PC-9 (cell line): ENCODE measurements at regions not wholly inside any gene's neighbourhood (a gene's known extent, or its start where the extent isn't known, plus 50 kb on each side); places are given as distances from the start of the nearest gene placed in this dataset.

ENCODE experiments used
- EZH2 ChIP-seq: fragments of 200-600 bp; sonication (generic); IDR thresholded peaks from 2 replicates; pipeline ENCODE4 v1.8.0; 2017; ENCODE audit warnings: antibody characterized with exemption, low read depth
- TF ChIP-seq, protein P1 (sequence below): fragments of 200-600 bp; sonication (generic); conservative IDR thresholded peaks from 2 replicates; pipeline ENCODE4 v1.6.1; 2017; ENCODE audit warnings: mixed run types, antibody characterized with exemption, mild to moderate bottlenecking, moderate library complexity

DNA sequence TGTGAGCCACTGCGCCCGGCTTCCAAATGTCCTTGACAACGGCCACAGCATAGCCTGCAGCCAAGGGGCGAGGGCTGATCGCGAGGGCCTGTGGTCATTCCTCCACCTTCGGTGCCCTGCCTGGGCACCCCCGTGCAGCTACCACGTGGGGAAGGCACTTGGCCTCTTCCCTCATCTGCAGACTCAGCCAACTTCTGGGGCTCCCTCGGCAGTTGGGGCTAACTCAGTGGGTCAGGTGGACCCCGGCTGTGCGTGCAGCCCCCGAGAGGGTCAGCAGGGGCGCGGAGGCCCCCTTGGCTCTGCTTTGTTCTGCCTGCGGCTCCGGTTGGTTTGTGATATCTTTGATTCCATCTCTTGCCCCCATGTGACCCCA lies 52.9 kb upstream of the BHLHE23 start:
- TF ChIP-seq, protein P1, sequence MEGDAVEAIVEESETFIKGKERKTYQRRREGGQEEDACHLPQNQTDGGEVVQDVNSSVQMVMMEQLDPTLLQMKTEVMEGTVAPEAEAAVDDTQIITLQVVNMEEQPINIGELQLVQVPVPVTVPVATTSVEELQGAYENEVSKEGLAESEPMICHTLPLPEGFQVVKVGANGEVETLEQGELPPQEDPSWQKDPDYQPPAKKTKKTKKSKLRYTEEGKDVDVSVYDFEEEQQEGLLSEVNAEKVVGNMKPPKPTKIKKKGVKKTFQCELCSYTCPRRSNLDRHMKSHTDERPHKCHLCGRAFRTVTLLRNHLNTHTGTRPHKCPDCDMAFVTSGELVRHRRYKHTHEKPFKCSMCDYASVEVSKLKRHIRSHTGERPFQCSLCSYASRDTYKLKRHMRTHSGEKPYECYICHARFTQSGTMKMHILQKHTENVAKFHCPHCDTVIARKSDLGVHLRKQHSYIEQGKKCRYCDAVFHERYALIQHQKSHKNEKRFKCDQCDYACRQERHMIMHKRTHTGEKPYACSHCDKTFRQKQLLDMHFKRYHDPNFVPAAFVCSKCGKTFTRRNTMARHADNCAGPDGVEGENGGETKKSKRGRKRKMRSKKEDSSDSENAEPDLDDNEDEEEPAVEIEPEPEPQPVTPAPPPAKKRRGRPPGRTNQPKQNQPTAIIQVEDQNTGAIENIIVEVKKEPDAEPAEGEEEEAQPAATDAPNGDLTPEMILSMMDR = no peak
- no peak for TF ChIP-seq EZH2
